GM10266 (cell line): ENCODE measurements at regions not wholly inside any gene's neighbourhood (a gene's known extent, or its start where the extent isn't known, plus 50 kb on each side); places are given as distances from the start of the nearest gene placed in this dataset.

Experiments
- DNase-seq: peaks from one replicate; pipeline ENCODE4 v3.0.0; 2012; ENCODE audit errors: extremely low spot score
- CTCF ChIP-seq: IDR thresholded peaks from 2 replicates; pipeline ENCODE4 v1.5.1; 2012; ENCODE audit warnings: mild to moderate bottlenecking, low read depth; ENCODE audit not compliant: control insufficient read depth, insufficient read depth; ENCODE audit errors: missing control alignments

DNA sequence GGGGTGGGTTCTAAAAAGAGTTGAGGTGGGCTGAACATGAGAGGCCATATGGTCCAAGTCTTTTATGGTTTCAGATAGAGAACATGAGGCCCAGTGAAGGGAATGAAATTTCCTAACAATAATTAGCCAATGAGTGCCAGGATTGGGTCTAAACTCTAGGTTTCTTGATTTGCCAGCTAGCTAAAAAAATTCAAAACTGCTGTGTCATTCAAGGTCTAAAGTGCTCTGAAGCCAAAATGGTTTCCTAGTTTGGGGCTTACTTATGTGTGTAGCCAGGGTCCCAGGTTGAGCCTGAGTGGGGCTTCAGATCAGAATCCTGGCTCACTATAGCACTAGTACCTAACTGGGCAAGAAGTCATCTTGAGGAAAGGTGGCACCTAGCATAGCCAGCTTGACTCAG lies 55.3 kb upstream of the SYN2 start:
- no peak for DNase-seq
- no peak for TF ChIP-seq CTCF

DNA sequence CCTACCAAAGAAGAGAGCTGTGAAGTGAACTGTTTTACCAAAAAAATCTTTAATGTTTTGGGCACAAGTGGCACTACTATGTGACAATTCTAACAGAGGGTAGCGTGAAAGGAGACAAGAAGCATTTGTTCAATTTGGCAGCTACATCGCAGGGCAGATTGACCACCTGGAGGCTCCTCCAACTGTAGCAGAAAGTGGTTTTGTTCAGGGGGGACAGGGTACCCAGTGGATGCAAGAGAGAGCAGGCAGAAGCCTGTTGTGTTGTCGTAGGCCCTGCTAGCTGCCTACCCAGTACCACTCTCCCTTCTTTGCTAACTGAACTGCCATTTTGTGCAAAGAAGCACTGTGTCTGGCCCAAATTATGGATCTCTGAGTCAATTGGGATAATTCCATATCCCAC lies 54.8 kb upstream of the SYN2 start:
- no peak for DNase-seq
- no peak for TF ChIP-seq CTCF

DNA sequence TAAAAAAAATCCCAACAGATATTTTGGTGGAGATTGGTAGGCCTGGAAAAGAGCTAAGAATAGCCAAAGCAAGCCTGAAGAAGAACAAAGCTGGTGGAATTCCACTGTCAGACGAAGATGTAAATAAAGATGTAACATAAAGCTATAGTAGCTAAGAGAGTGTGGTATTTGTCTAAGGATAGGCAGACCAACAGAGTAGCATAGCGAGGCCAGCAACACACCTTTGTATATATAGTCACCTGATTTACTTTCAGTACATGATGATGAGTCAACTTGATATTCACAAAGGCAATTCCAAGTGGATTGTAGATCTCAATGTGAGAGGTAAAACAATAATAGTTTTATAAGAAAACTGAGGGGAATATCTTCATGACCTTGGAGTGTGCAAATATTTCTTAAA lies 53.6 kb upstream of the SYN2 start:
- no peak for DNase-seq
- no peak for TF ChIP-seq CTCF

- no peak for TF ChIP-seq CTCF
- DNase-seq, result no peak
These were observed 50.8 kb upstream of the SYN2 start for GRCh38 chr3:11953350-11953749.

DNA sequence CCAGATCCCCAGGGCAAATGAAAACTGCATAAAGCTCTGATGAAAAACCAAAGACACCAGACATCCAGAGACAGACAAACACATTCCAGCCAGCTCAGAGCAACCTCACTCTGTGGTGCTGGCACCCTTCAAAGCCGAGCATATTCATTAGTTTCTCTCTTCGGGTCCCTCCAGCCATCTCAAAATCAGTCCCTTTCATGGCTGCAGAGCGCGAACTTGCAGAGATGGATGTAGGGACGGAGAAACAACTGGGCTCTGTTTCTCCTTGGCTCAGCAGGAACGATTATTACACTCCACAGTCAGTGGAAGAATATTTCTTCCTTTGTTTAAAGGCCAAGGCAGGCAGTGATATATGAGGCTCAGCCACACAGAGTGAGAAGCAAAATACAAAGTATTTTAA lies 50.4 kb upstream of the SYN2 start:
- DNase-seq, result no peak
- no peak for TF ChIP-seq CTCF

- TF ChIP-seq CTCF, result no peak
- no peak for DNase-seq
These were observed 49.8 kb upstream of the SYN2 start for GRCh38 chr3:11954312-11954934.
